ENCODE measurements at regions not wholly inside any gene's neighbourhood (a gene's known extent, or its start where the extent isn't known, plus 50 kb on each side); places are given as distances from the start of the nearest gene placed in this dataset.

DNA sequence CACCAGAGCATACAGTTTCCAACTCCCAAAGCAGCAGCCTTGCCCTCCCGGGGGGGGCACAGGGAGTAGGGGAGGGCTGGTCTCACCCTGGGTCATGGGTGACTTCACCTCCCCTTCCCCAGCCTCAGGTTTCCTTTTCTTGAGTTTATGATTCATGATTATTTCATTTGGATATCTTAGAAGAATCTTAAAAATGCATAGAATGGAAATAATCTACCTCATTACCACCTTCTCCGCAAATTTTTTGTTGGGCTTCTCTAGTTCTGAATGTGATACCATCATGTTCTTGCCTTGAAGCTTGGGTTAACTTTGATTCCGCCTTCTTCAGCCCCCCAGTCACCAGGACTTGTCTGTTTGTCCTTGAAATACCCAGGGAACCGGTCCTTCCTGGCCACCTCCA, 148.8 kb upstream of the ROPN1 start:
- TF ChIP-seq, protein P1, sequence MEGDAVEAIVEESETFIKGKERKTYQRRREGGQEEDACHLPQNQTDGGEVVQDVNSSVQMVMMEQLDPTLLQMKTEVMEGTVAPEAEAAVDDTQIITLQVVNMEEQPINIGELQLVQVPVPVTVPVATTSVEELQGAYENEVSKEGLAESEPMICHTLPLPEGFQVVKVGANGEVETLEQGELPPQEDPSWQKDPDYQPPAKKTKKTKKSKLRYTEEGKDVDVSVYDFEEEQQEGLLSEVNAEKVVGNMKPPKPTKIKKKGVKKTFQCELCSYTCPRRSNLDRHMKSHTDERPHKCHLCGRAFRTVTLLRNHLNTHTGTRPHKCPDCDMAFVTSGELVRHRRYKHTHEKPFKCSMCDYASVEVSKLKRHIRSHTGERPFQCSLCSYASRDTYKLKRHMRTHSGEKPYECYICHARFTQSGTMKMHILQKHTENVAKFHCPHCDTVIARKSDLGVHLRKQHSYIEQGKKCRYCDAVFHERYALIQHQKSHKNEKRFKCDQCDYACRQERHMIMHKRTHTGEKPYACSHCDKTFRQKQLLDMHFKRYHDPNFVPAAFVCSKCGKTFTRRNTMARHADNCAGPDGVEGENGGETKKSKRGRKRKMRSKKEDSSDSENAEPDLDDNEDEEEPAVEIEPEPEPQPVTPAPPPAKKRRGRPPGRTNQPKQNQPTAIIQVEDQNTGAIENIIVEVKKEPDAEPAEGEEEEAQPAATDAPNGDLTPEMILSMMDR (IDR thresholded peaks at IDR 0.05; ENCODE audit: extremely low read depth, missing control alignments) = no peak
- no peak for DNase-seq (ENCODE audit: low spot score)

GRCh38 chr3:124142389-124142970, 150.6 kb upstream of the ROPN1 start:
- no peak for DNase-seq (ENCODE audit: low spot score)
- TF ChIP-seq, protein P1 (IDR thresholded peaks at IDR 0.05; ENCODE audit: extremely low read depth, missing control alignments) = no peak

DNA sequence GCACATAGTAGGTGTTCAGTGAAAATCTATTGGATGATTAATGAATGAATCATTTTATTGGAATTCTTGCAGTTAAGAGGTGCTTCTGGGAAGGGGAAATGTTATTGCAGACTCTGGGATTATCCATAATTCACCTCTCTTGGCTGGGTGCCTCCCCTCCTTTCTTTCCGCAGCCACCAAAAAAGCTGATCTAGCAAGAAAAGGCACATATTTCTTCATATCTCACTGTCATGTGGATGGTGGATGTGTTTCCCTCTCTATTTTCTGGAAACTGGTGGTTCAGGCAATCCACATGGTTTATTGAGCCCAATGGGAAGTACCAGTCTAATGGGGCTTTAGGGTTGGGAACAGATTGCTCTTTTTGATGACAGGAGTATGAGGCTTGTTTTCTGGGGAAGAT, 151.1 kb upstream of the ROPN1 start:
- no peak for DNase-seq (ENCODE audit: low spot score)
- TF ChIP-seq, protein P1 (IDR thresholded peaks at IDR 0.05; ENCODE audit: extremely low read depth, missing control alignments) = no peak

GRCh38 chr3:124144035-124144814, 152.3 kb upstream of the ROPN1 start:
- TF ChIP-seq, protein P1 (IDR thresholded peaks at IDR 0.05; ENCODE audit: extremely low read depth, missing control alignments) = no peak

DNA sequence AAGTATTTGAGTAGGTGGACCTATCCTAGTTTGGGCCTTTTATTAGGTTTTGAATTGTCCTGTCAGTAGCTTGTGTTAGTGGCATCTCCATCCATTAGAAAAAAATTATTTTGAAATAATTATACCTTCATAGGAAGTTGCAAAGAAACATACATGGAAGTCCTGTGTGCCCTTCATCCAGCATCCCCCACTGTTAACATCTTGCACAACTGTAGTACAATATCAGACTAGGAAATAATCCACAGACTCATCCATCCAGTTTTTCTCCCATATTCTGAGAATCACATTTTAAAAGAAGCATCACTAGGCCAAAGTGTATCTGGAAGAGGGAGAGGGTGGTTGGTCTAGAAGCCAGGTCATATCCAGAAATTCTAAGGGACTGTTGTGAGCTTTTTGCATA, 155.5 kb upstream of the ROPN1 start:
- no peak for DNase-seq (ENCODE audit: low spot score)
- TF ChIP-seq, protein P1 (IDR thresholded peaks at IDR 0.05; ENCODE audit: extremely low read depth, missing control alignments) = no peak

More at GRCh38 chr3:124144035-124144814, 152.3 kb upstream of the ROPN1 start:
- DNase-seq (ENCODE audit: low spot score) = no peak

DNA sequence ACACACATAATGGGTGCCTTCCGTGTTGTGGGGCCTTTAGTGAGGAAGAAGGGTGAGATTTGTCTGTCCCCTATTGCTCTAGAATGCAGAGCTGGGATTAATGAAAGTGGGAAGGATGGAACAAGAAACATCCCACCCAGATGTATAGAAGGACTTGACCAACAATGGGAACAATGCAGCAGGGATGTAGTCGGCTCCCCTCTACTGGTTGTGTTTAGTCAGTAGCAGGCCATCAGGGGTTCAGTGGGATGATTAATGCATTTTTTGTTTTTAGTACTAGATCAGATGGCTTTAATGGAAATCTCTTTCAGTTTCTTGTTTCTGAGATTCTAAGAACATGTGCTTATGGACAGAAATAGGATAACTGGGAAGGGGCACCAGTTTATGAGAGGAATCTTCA, 156.0 kb upstream of the ROPN1 start:
- TF ChIP-seq, protein P1 (IDR thresholded peaks at IDR 0.05; ENCODE audit: extremely low read depth, missing control alignments) = no peak

GRCh38 chr3:124149081-124149480, 157.2 kb upstream of the ROPN1 start:
- TF ChIP-seq, protein P1 (IDR thresholded peaks at IDR 0.05; ENCODE audit: extremely low read depth, missing control alignments) = no peak
- DNase-seq (ENCODE audit: low spot score) = no peak

More for the DNA sequence above, 156.0 kb upstream of the ROPN1 start:
- no peak for DNase-seq (ENCODE audit: low spot score)
